H9 (cell line): ENCODE measurements at regions not wholly inside any gene's neighbourhood (a gene's known extent, or its start where the extent isn't known, plus 50 kb on each side); places are given as distances from the start of the nearest gene placed in this dataset.

ENCODE experiments used
- DNase-seq: peaks from one replicate; pipeline ENCODE4 v3.0.0-alpha.2; 2017
- H2AFZ ChIP-seq: one replicate; pipeline ENCODE4 v1.6.1; 2013; ENCODE audit warnings: mild to moderate bottlenecking, low read length, control low read depth, moderate library complexity
- H2AK5ac ChIP-seq: 2 replicates; pipeline ENCODE4 v1.6.1; 2013; ENCODE audit warnings: low read length, control low read depth, mixed read lengths; ENCODE audit not compliant: insufficient read length
- H2BK120ac ChIP-seq: one replicate; pipeline ENCODE4 v1.6.1; 2013; ENCODE audit warnings: low read depth, mild to moderate bottlenecking, low read length, control low read depth, inconsistent platforms; ENCODE audit not compliant: poor library complexity, severe bottlenecking
- H2BK12ac ChIP-seq: 2 replicates; pipeline ENCODE4 v1.6.1; 2013; ENCODE audit warnings: low read length, control low read depth, mixed read lengths, low read depth; ENCODE audit not compliant: insufficient read length
- H2BK15ac ChIP-seq: 2 replicates; pipeline ENCODE4 v1.6.1; 2013; ENCODE audit warnings: low read depth, low read length, control low read depth
- H2BK20ac ChIP-seq: one replicate; pipeline ENCODE4 v1.6.1; 2013; ENCODE audit warnings: low read depth, mild to moderate bottlenecking, low read length, control low read depth, inconsistent platforms; ENCODE audit not compliant: poor library complexity, severe bottlenecking
- H2BK5ac ChIP-seq: 2 replicates; pipeline ENCODE4 v1.6.1; 2013; ENCODE audit warnings: low read length, control low read depth, mixed read lengths; ENCODE audit not compliant: insufficient read length
- H3K14ac ChIP-seq: 2 replicates; pipeline ENCODE4 v1.6.1; 2013; ENCODE audit warnings: low read length, control low read depth; ENCODE audit not compliant: insufficient read depth
- H3K18ac ChIP-seq: 2 replicates; pipeline ENCODE4 v1.6.1; 2013; ENCODE audit warnings: low read depth, mild to moderate bottlenecking, mixed read lengths, low read length, control low read depth; ENCODE audit not compliant: insufficient read length
- H3K23ac ChIP-seq: 2 replicates; pipeline ENCODE4 v1.6.1; 2013; ENCODE audit warnings: low read length, control low read depth, mixed read lengths, low read depth; ENCODE audit not compliant: insufficient read length
- H3K23me2 ChIP-seq: 2 replicates; pipeline ENCODE4 v1.6.1; 2013; ENCODE audit warnings: low read depth, mild to moderate bottlenecking, mixed read lengths, low read length, control low read depth; ENCODE audit not compliant: insufficient read length, poor library complexity, severe bottlenecking
- H3K27ac ChIP-seq: 2 replicates; pipeline ENCODE4 v1.5.1; 2013; ENCODE audit warnings: low read length, control low read depth, mixed read lengths, low read depth; ENCODE audit not compliant: insufficient read length
- H3K27me3 ChIP-seq: 2 replicates; pipeline ENCODE4 v1.6.1; 2013; ENCODE audit warnings: low read length, control low read depth, inconsistent platforms; ENCODE audit not compliant: insufficient read depth
- H3K4ac ChIP-seq: 2 replicates; pipeline ENCODE4 v1.6.1; 2013; ENCODE audit warnings: low read depth, mild to moderate bottlenecking, control low read depth, inconsistent platforms, low read length, moderate library complexity
- H3K4me1 ChIP-seq: 2 replicates; pipeline ENCODE4 v1.6.1; 2013; ENCODE audit warnings: low read length, control low read depth, inconsistent platforms; ENCODE audit not compliant: insufficient read depth
- H3K4me2 ChIP-seq: 2 replicates; pipeline ENCODE4 v1.6.1; 2013; ENCODE audit warnings: low read length, control low read depth, mixed read lengths; ENCODE audit not compliant: insufficient read length, insufficient read depth
- H3K56ac ChIP-seq: 2 replicates; pipeline ENCODE4 v1.6.1; 2013; ENCODE audit warnings: low read depth, mild to moderate bottlenecking, mixed read lengths, low read length, control low read depth; ENCODE audit not compliant: insufficient read length
- H3K79me1 ChIP-seq: 2 replicates; pipeline ENCODE4 v1.6.1; 2013; ENCODE audit warnings: low read depth, mild to moderate bottlenecking, moderate library complexity, low read length, control low read depth, inconsistent platforms; ENCODE audit not compliant: insufficient read depth, poor library complexity, severe bottlenecking
- H3K79me2 ChIP-seq: 2 replicates; pipeline ENCODE4 v1.6.1; 2013; ENCODE audit warnings: low read length, control low read depth, inconsistent platforms; ENCODE audit not compliant: insufficient read depth
- H3K9ac ChIP-seq: 2 replicates; pipeline ENCODE4 v1.6.1; 2013; ENCODE audit warnings: low read length, control low read depth, mixed read lengths; ENCODE audit not compliant: insufficient read length; ENCODE audit errors: extremely low read depth
- H3K9me3 ChIP-seq: one replicate; pipeline ENCODE4 v1.6.1; 2013; ENCODE audit warnings: low read depth, low read length, inconsistent platforms; ENCODE audit not compliant: control insufficient read depth
- H3T11ph ChIP-seq: one replicate; pipeline ENCODE4 v1.6.1; 2013; ENCODE audit warnings: mild to moderate bottlenecking, low read length, control low read depth, inconsistent platforms
- H4K20me1 ChIP-seq: one replicate; pipeline ENCODE4 v1.6.1; 2013; ENCODE audit not compliant: control insufficient read depth, insufficient read length, insufficient read depth
- H4K5ac ChIP-seq: 2 replicates; pipeline ENCODE4 v1.6.1; 2013; ENCODE audit warnings: low read depth, mild to moderate bottlenecking, mixed read lengths, low read length, control low read depth; ENCODE audit not compliant: insufficient read length
- H4K8ac ChIP-seq: replicated peaks from 2 replicates; pipeline ENCODE4 v1.6.1; 2013; ENCODE audit warnings: low read length, control low read depth, mixed read lengths, low read depth; ENCODE audit not compliant: insufficient read length
- H4K91ac ChIP-seq: 2 replicates; pipeline ENCODE4 v1.6.1; 2013; ENCODE audit warnings: low read depth, mild to moderate bottlenecking, moderate library complexity, mixed read lengths, low read length, control low read depth; ENCODE audit not compliant: insufficient read length
- H3K27ac Mint-ChIP-seq, 3 experiments: 2 replicates in 2 of 3; 3 replicates in 1 of 3; pipeline ENCODE4 v1.8.0; 2020 to 2021; ENCODE audit warnings: mixed read lengths in 3 of 3, mild to moderate bottlenecking in 1 of 3, moderate library complexity in 1 of 3
- H3K27me3 Mint-ChIP-seq: 2 replicates; pipeline ENCODE4 v1.8.0; 2021; ENCODE audit warnings: low read depth, mild to moderate bottlenecking, moderate library complexity, mixed read lengths
- H3K36me3 Mint-ChIP-seq, 3 experiments: 2 replicates in 2 of 3; 3 replicates in 1 of 3; pipeline ENCODE4 v1.8.0; 2020 to 2021; ENCODE audit warnings: low read depth in 3 of 3, mixed read lengths in 3 of 3; ENCODE audit not compliant: insufficient read depth in 1 of 3
- H3K4me1 Mint-ChIP-seq, 2 experiments: 2 replicates each; pipeline ENCODE4 v1.8.0; 2020; ENCODE audit warnings: mixed read lengths in 2 of 2
- H3K4me3 Mint-ChIP-seq, 2 experiments: 2 replicates in 1 of 2; 3 replicates in 1 of 2; pipeline ENCODE4 v1.8.0; 2020 to 2021; ENCODE audit warnings: mild to moderate bottlenecking in 2 of 2, mixed read lengths in 2 of 2, moderate library complexity in 1 of 2
- H3K9me3 Mint-ChIP-seq, 2 experiments: 2 replicates in 1 of 2; 3 replicates in 1 of 2; pipeline ENCODE4 v1.8.0; 2020; ENCODE audit warnings: mild to moderate bottlenecking in 2 of 2, mixed read lengths in 2 of 2, moderate library complexity in 1 of 2
- CTCF ChIP-seq: fragments of 200-600 bp; sonication (generic); conservative IDR thresholded peaks from 3 replicates; pipeline ENCODE4 v1.8.0; 2021; ENCODE audit warnings: antibody characterized with exemption, mild to moderate bottlenecking
- WGBS: extraction: QIAGEN DNeasy Blood & Tissue Kit; methylation state at CpG from one replicate; pipeline ENCODE4 v1.1.7; 2013; ENCODE audit warnings: missing lambda C conversion rate, low lambda C conversion rate, mixed read lengths; ENCODE audit not compliant: insufficient read length; ENCODE audit errors: extremely low coverage; 5-methylcytosine and 5-hydroxymethylcytosine counted together

GRCh38 chr21:22106720-22107410 lies 1108.7 kb downstream of the NCAM2 start:
- H3K4me2 ChIP-seq: no peak overlapping the region
- no peaks in the 10 kb centered on the region for H4K20me1 ChIP-seq
- H2BK15ac ChIP-seq: no peak overlapping the region
- no peak overlapping the region for H3K4me3 Mint-ChIP-seq
- peaks cover 0 to 6% (median 2%) of the 10 kb centered on the region in 3 experiments; a peak in 2 of 7 replicates for H3K36me3 Mint-ChIP-seq
- H2BK120ac ChIP-seq: no peak overlapping the region
- H3K23ac ChIP-seq: no peak overlapping the region
- no peaks in the 10 kb centered on the region for H3K4me1 ChIP-seq
- DNase-seq: no peak
- H3K27ac Mint-ChIP-seq: no peak overlapping the region
- no peaks in the 10 kb centered on the region for H3K9me3 ChIP-seq
- H2BK5ac ChIP-seq: no peak overlapping the region
- no peak overlapping the region for H2AFZ ChIP-seq
- H3K14ac ChIP-seq: no peak overlapping the region
- no peak for TF ChIP-seq CTCF
- no peak overlapping the region for H3T11ph ChIP-seq
- peaks cover 2 to 5% of the 10 kb centered on the region in 2 experiments; a peak in 3 of 5 replicates for H3K9me3 Mint-ChIP-seq
- no peaks in the 10 kb centered on the region for H3K79me2 ChIP-seq
- H2BK12ac ChIP-seq: no peak overlapping the region
- H3K27ac ChIP-seq: no peak overlapping the region
- H2BK20ac ChIP-seq: no peak overlapping the region
- H3K23me2 ChIP-seq: no peaks in the 10 kb centered on the region
- H4K91ac ChIP-seq: no peak overlapping the region
- H4K5ac ChIP-seq: no peak overlapping the region
- no peaks in the 10 kb centered on the region for H3K4me1 Mint-ChIP-seq
- no peak overlapping the region for H3K18ac ChIP-seq
- H3K79me1 ChIP-seq: no peaks in the 10 kb centered on the region
- H3K27me3 Mint-ChIP-seq: no peaks in the 10 kb centered on the region
- H3K27me3 ChIP-seq: no peaks in the 10 kb centered on the region
- no peak overlapping the region for H4K8ac ChIP-seq
- H3K9ac ChIP-seq: no peak overlapping the region
- no peak overlapping the region for H3K4ac ChIP-seq
- no CpG with 5 or more reads among the region's 2 CpGs for WGBS
- H3K56ac ChIP-seq: no peak overlapping the region
- no peak overlapping the region for H2AK5ac ChIP-seq
